ENCODE measurements at regions not wholly inside any gene's neighbourhood (a gene's known extent, or its start where the extent isn't known, plus 50 kb on each side); places are given as distances from the start of the nearest gene placed in this dataset.

GRCh38 chr12:23217667-23218066 lies 592.7 kb downstream of the ETNK1 start:
- TF ChIP-seq, protein P1, sequence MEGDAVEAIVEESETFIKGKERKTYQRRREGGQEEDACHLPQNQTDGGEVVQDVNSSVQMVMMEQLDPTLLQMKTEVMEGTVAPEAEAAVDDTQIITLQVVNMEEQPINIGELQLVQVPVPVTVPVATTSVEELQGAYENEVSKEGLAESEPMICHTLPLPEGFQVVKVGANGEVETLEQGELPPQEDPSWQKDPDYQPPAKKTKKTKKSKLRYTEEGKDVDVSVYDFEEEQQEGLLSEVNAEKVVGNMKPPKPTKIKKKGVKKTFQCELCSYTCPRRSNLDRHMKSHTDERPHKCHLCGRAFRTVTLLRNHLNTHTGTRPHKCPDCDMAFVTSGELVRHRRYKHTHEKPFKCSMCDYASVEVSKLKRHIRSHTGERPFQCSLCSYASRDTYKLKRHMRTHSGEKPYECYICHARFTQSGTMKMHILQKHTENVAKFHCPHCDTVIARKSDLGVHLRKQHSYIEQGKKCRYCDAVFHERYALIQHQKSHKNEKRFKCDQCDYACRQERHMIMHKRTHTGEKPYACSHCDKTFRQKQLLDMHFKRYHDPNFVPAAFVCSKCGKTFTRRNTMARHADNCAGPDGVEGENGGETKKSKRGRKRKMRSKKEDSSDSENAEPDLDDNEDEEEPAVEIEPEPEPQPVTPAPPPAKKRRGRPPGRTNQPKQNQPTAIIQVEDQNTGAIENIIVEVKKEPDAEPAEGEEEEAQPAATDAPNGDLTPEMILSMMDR (optimal IDR thresholded peaks at IDR 0.05 in 1 of 3, IDR thresholded peaks at IDR 0.05 in 1 of 3, conservative IDR thresholded peaks at IDR 0.05 in 1 of 3; ENCODE audit: extremely low read depth in 1 of 3, insufficient read depth in 2 of 3, low read length in 3 of 3), result no peak
- no peak for TF ChIP-seq EZH2 (IDR thresholded peaks at IDR 0.05; ENCODE audit: low read length)

Data from keratinocyte (primary cell).